ENCODE measurements at regions not wholly inside any gene's neighbourhood (a gene's known extent, or its start where the extent isn't known, plus 50 kb on each side); places are given as distances from the start of the nearest gene placed in this dataset.

GRCh38 chr1:235919127-235919832 is 52.6 kb upstream of the LYST start:
- H3K4me1 ChIP-seq, result peaks cover 21 to 48% (median 44%) of the 10 kb centered on the region in 4 donors
- H3K27me3 ChIP-seq, result no peaks in the 10 kb centered on the region
- H3K9me3 ChIP-seq, result no peaks in the 10 kb centered on the region
- DNase-seq (ENCODE audit: extremely low spot score), result no peak
- H3K27ac ChIP-seq (replicated peaks in 1 of 4), result peak overlapping the region in 1 of 4 donors; percentile 72
- 87% methylated on average over 10 of the region's 12 CpGs for WGBS
- TF ChIP-seq POLR2AphosphoS5 (IDR thresholded peaks at IDR 0.05) (no peak), CTCF (IDR thresholded peaks at IDR 0.05) (no peak), POLR2A (IDR thresholded peaks at IDR 0.05; ENCODE audit: low read depth) (no peak), EP300 (IDR thresholded peaks at IDR 0.05) (no peak)
- no peaks in the 10 kb centered on the region for H3K36me3 ChIP-seq
- H3K4me3 ChIP-seq, result no peak overlapping the region
- intact Hi-C loops (cut with DNase I), result loop anchor here (5.0 kb wide), 1 partner anchor 52 kb away; the partner anchor contains the start of gene LYST

GRCh38 chr1:235918465-235918864 is 51.8 kb upstream of the LYST start:
- Histone ChIP-seq H3K27me3 (no peaks in the 10 kb centered on the region), H3K27ac (replicated peaks in 1 of 4) (peak overlapping the region in 3 of 4 donors; percentile 72 to 75 (median 74)), H3K9me3 (no peaks in the 10 kb centered on the region), H3K36me3 (no peaks in the 10 kb centered on the region), H3K4me3 (no peak overlapping the region), H3K4me1 (peaks cover 21 to 44% (median 37%) of the 10 kb centered on the region in 4 donors)
- TF ChIP-seq CTCF (IDR thresholded peaks at IDR 0.05), result no peak
- TF ChIP-seq POLR2A (IDR thresholded peaks at IDR 0.05; ENCODE audit: low read depth), result no peak
- TF ChIP-seq POLR2AphosphoS5 (IDR thresholded peaks at IDR 0.05), result no peak
- TF ChIP-seq EP300 (IDR thresholded peaks at IDR 0.05), result no peak
- no peak for DNase-seq (ENCODE audit: extremely low spot score)
- WGBS, result 77% methylated on average over 5 of the region's 5 CpGs
- intact Hi-C loops (cut with DNase I), result loop anchor here (5.0 kb wide), 1 partner anchor 51 kb away; the partner anchor contains the start of gene LYST

GRCh38 chr1:235918032-235918431 is 51.3 kb upstream of the LYST start:
- Histone ChIP-seq H3K27ac (replicated peaks in 1 of 4) (peak overlapping the region; percentile 60 to 75 (median 73)), H3K27me3 (no peaks in the 10 kb centered on the region), H3K4me3 (no peak overlapping the region), H3K9me3 (no peaks in the 10 kb centered on the region), H3K4me1 (peaks cover 21 to 40% (median 34%) of the 10 kb centered on the region in 4 donors), H3K36me3 (no peaks in the 10 kb centered on the region)
- 85% methylated on average over 13 of the region's 13 CpGs for WGBS
- TF ChIP-seq POLR2AphosphoS5 (IDR thresholded peaks at IDR 0.05) (no peak), EP300 (IDR thresholded peaks at IDR 0.05) (no peak), CTCF (IDR thresholded peaks at IDR 0.05) (no peak), POLR2A (IDR thresholded peaks at IDR 0.05; ENCODE audit: low read depth) (no peak)
- intact Hi-C loops (cut with DNase I), result loop anchor here (5.0 kb wide), 1 partner anchor 51 kb away; the partner anchor contains the start of gene LYST
- DNase-seq (ENCODE audit: extremely low spot score), result no peak

- peak; percentile 94 for DNase-seq (ENCODE audit: extremely low spot score)
- TF ChIP-seq POLR2A (IDR thresholded peaks at IDR 0.05; ENCODE audit: low read depth) (no peak), POLR2AphosphoS5 (IDR thresholded peaks at IDR 0.05) (peak; percentile 68 to 82)
- Histone ChIP-seq H3K9me3 (no peaks in the 10 kb centered on the region), H3K4me3 (no peak overlapping the region), H3K27me3 (no peaks in the 10 kb centered on the region), H3K4me1 (peaks cover 21 to 39% (median 34%) of the 10 kb centered on the region in 4 donors), H3K36me3 (no peaks in the 10 kb centered on the region), H3K27ac (replicated peaks in 1 of 4) (peak overlapping the region; percentile 60 to 75 (median 73))
- WGBS, result 13% methylated on average over 8 of the region's 8 CpGs
- intact Hi-C loops (cut with DNase I), result loop anchor here (5.0 kb wide), 1 partner anchor 50 kb away; the partner anchor contains the start of gene LYST
Observed at GRCh38 chr1:235917267-235917811, 50.6 kb upstream of the LYST start.

Measured in esophagus muscularis mucosa (tissue), 4 donors.